HT-29 (cell line): ENCODE measurements at regions not wholly inside any gene's neighbourhood (a gene's known extent, or its start where the extent isn't known, plus 50 kb on each side); places are given as distances from the start of the nearest gene placed in this dataset. TPM values are rescaled to one million over a fixed set of nuclear protein-coding genes. Genes with fewer than 3 reads are reported as not detected.

Experiments used
- DNase-seq: peaks from one replicate; pipeline ENCODE4 v3.0.0-alpha.2; 2015; ENCODE audit warnings: low spot score
- small RNA-seq: library from RNA; depleted of rRNA; stranded (forward); fragments of <200 nt; gene quantifications from one replicate; pipeline ENCODE3, GENCODE V24; 2014

GRCh38 chr5:157920828-157921170 is 61.9 kb upstream of the CLINT1 start:
- no peak for DNase-seq

- DNase-seq = peak; percentile 71
Observed at GRCh38 chr5:157918811-157919742, 60.1 kb upstream of the CLINT1 start.

- DNase-seq = peak; percentile 79
Observed at GRCh38 chr5:157917899-157918809, 59.2 kb upstream of the CLINT1 start.

- no peak for DNase-seq
Observed at GRCh38 chr5:157917491-157917890, 58.5 kb upstream of the CLINT1 start.

- DNase-seq = peak; percentile 49
Observed at GRCh38 chr5:157915638-157916037, 56.7 kb upstream of the CLINT1 start.

- peak; percentile 62 for DNase-seq
Observed at GRCh38 chr5:157914151-157914788, 55.3 kb upstream of the CLINT1 start.

- DNase-seq = no peak
Observed at GRCh38 chr5:157913575-157913974, 54.6 kb upstream of the CLINT1 start.

- DNase-seq = peak; percentile 82
Observed at GRCh38 chr5:157912621-157913325, 53.8 kb upstream of the CLINT1 start.

GRCh38 chr5:157911568-157911967 is 52.6 kb upstream of the CLINT1 start:
- no peak for DNase-seq

Small RNA genes in the stretch of these regions (small RNA-seq; reads per million reads assigned to genes)
- not detected for gene AC091979.2
- gene RNU2-48P = 111 reads per million, percentile 97 among the genes with 10 or more reads in this experiment
